HG03565 (cell line): ENCODE measurements at regions not wholly inside any gene's neighbourhood (a gene's known extent, or its start where the extent isn't known, plus 50 kb on each side); places are given as distances from the start of the nearest gene placed in this dataset.
"Not testable (repeated sequence)": the region's sequence is repeated elsewhere in the genome, so short reads cannot be mapped to it uniquely, and the experiment has no call there.

Source experiments
- ATAC-seq: cut with Tn5 transposase; IDR thresholded peaks from one replicate; pipeline ENCODE4 v1.9.1; 2021; ENCODE audit warnings: mild to moderate bottlenecking, moderate library complexity; ENCODE audit not compliant: unreplicated experiment

- ATAC-seq = no peak
Observed at GRCh38 chr21:20207335-20207734, 790.9 kb upstream of the NCAM2 start.

GRCh38 chr21:20215959-20216358 is 782.2 kb upstream of the NCAM2 start:
- no peak for ATAC-seq

GRCh38 chr21:20220586-20220985 is 777.6 kb upstream of the NCAM2 start:
- no peak for ATAC-seq

GRCh38 chr21:20221981-20222380 is 776.2 kb upstream of the NCAM2 start:
- ATAC-seq = not testable (repeated sequence)

GRCh38 chr21:20236649-20237048 is 761.6 kb upstream of the NCAM2 start:
- ATAC-seq = not testable (repeated sequence)

GRCh38 chr21:20249401-20249800 is 748.8 kb upstream of the NCAM2 start:
- ATAC-seq = no peak

- ATAC-seq = no peak
Observed at GRCh38 chr21:20250337-20250736, 747.9 kb upstream of the NCAM2 start.

- ATAC-seq = no peak
Observed at GRCh38 chr21:20253261-20253660, 744.9 kb upstream of the NCAM2 start.

- ATAC-seq = no peak
Observed at GRCh38 chr21:20254964-20255363, 743.2 kb upstream of the NCAM2 start.

GRCh38 chr21:20257052-20257740 is 741.0 kb upstream of the NCAM2 start:
- no peak for ATAC-seq

GRCh38 chr21:20258542-20258941 is 739.7 kb upstream of the NCAM2 start:
- no peak for ATAC-seq

GRCh38 chr21:20259031-20259867 is 739.0 kb upstream of the NCAM2 start:
- ATAC-seq = no peak

- ATAC-seq = no peak
Observed at GRCh38 chr21:20260124-20260523, 738.1 kb upstream of the NCAM2 start.

- ATAC-seq = no peak
Observed at GRCh38 chr21:20261364-20261763, 736.8 kb upstream of the NCAM2 start.

- ATAC-seq = no peak
Observed at GRCh38 chr21:20265707-20266440, 732.3 kb upstream of the NCAM2 start.

GRCh38 chr21:20266441-20266710 is 731.8 kb upstream of the NCAM2 start:
- ATAC-seq = no peak

GRCh38 chr21:20270365-20271055 is 727.7 kb upstream of the NCAM2 start:
- no peak for ATAC-seq

GRCh38 chr21:20272791-20273362 is 725.3 kb upstream of the NCAM2 start:
- ATAC-seq = no peak

- no peak for ATAC-seq
Observed at GRCh38 chr21:20276377-20276776, 721.8 kb upstream of the NCAM2 start.

- no peak for ATAC-seq
Observed at GRCh38 chr21:20276954-20277353, 721.3 kb upstream of the NCAM2 start.

- ATAC-seq = no peak
Observed at GRCh38 chr21:20283836-20284235, 714.4 kb upstream of the NCAM2 start.
